IMR-90 (cell line): ENCODE measurements at regions not wholly inside any gene's neighbourhood (a gene's known extent, or its start where the extent isn't known, plus 50 kb on each side); places are given as distances from the start of the nearest gene placed in this dataset.

Experiments
- POLR2A ChIP-seq: IDR thresholded peaks from 2 replicates; pipeline ENCODE4 v1.6.1; 2012; ENCODE audit warnings: mild to moderate bottlenecking, low read depth, low read length
- RAD21 ChIP-seq: IDR thresholded peaks from 2 replicates; pipeline ENCODE4 v1.6.1; 2012; ENCODE audit warnings: low read length, improper control_type of control experiment
- RCOR1 ChIP-seq: IDR thresholded peaks from 2 replicates; pipeline ENCODE4 v1.6.1; 2012; ENCODE audit warnings: mild to moderate bottlenecking, low read length, improper control_type of control experiment; ENCODE audit not compliant: insufficient replicate concordance
- RFX5 ChIP-seq: IDR thresholded peaks from 2 replicates; pipeline ENCODE4 v1.8.0; 2012; ENCODE audit warnings: low read depth, mild to moderate bottlenecking, low read length, moderate library complexity
- SMC3 ChIP-seq: fragments of 150-350 bp; IDR thresholded peaks from 2 replicates; pipeline ENCODE4 v1.6.1; 2016; ENCODE audit warnings: low read depth, mild to moderate bottlenecking, antibody characterized with exemption, low read length, moderate library complexity
- TF ChIP-seq, protein P1 (sequence below): conservative IDR thresholded peaks from 2 replicates; pipeline ENCODE4 v1.5.1; 2012; ENCODE audit warnings: mild to moderate bottlenecking, low read depth, low read length, improper control_type of control experiment

DNA sequence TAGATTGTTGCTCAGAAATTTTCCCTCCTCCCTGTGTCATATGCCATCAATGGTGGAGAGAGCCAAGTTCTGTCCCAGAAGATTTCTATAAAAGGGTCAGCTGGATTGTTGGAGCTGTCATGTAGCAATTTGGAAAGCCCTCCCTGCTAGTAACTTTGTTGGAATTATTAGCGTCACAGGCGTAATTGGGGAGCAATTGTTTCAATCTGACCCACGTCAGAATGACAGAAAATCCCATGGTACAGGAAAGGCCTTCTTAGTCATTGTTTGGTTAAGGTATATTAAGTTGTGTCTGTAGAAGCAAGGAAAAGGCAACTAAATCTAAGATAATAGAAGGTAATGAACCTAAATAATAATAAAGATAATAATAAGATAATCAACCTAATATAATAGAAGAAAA lies 148.4 kb downstream of the PLK2 start:
- no peak for TF ChIP-seq POLR2A
- TF ChIP-seq, protein P1, sequence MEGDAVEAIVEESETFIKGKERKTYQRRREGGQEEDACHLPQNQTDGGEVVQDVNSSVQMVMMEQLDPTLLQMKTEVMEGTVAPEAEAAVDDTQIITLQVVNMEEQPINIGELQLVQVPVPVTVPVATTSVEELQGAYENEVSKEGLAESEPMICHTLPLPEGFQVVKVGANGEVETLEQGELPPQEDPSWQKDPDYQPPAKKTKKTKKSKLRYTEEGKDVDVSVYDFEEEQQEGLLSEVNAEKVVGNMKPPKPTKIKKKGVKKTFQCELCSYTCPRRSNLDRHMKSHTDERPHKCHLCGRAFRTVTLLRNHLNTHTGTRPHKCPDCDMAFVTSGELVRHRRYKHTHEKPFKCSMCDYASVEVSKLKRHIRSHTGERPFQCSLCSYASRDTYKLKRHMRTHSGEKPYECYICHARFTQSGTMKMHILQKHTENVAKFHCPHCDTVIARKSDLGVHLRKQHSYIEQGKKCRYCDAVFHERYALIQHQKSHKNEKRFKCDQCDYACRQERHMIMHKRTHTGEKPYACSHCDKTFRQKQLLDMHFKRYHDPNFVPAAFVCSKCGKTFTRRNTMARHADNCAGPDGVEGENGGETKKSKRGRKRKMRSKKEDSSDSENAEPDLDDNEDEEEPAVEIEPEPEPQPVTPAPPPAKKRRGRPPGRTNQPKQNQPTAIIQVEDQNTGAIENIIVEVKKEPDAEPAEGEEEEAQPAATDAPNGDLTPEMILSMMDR: no peak
- TF ChIP-seq RCOR1: no peak
- no peak for TF ChIP-seq SMC3
- TF ChIP-seq RFX5: no peak
- TF ChIP-seq RAD21: no peak
